Neural cell (in vitro differentiated cells): ENCODE measurements at regions not wholly inside any gene's neighbourhood (a gene's known extent, or its start where the extent isn't known, plus 50 kb on each side); places are given as distances from the start of the nearest gene placed in this dataset.

Source experiments
- H2AFZ ChIP-seq: fragments of 200-600, 300-800 bp; sonication (generic), shearing (Covaris generic); 2 replicates; pipeline ENCODE4 v1.6.0; 2014; ENCODE audit warnings: low read depth, mild to moderate bottlenecking, antibody characterized with exemption, low read length, moderate library complexity
- H3F3A ChIP-seq: fragments of 200-600 bp; shearing (Covaris generic); 2 replicates; pipeline ENCODE4 v1.6.1; 2016; ENCODE audit warnings: mild to moderate bottlenecking, moderate library complexity, mixed read lengths, antibody characterized with exemption, low read length; ENCODE audit not compliant: insufficient read depth, poor library complexity, severe bottlenecking
- H3K27ac ChIP-seq: fragments of 200-600, 300-800 bp; sonication (generic), shearing (Covaris generic); 2 replicates; pipeline ENCODE4 v1.5.1; 2014; ENCODE audit warnings: mild to moderate bottlenecking, low read length, moderate library complexity
- H3K27me3 ChIP-seq: fragments of 300-800, 200-600 bp; sonication (generic), shearing (Covaris generic); 2 replicates; pipeline ENCODE4 v1.6.0; 2014; ENCODE audit warnings: mild to moderate bottlenecking, low read depth, low read length, moderate library complexity; ENCODE audit not compliant: insufficient read depth
- H3K36me3 ChIP-seq: fragments of 300-800, 200-600 bp; sonication (generic), shearing (Covaris generic); 2 replicates; pipeline ENCODE4 v1.5.1; 2014; ENCODE audit warnings: mild to moderate bottlenecking, antibody characterized with exemption, low read length, moderate library complexity; ENCODE audit not compliant: insufficient read depth
- H3K4me2 ChIP-seq: fragments of 300-800, 200-600 bp; sonication (generic), shearing (Covaris generic); 2 replicates; pipeline ENCODE4 v1.6.0; 2014; ENCODE audit warnings: mild to moderate bottlenecking, low read length
- H3K4me3 ChIP-seq: fragments of 300-800, 200-600 bp; sonication (generic), shearing (Covaris generic); 2 replicates; pipeline ENCODE4 v1.5.1; 2014; ENCODE audit warnings: mild to moderate bottlenecking, low read length, moderate library complexity
- H3K79me2 ChIP-seq: fragments of 200-600 bp; shearing (Covaris generic); replicated peaks from 2 replicates; pipeline ENCODE4 v1.6.0; 2014; ENCODE audit warnings: mild to moderate bottlenecking, low read length, moderate library complexity; ENCODE audit not compliant: insufficient read depth
- H3K9ac ChIP-seq: fragments of 300-800, 200-600 bp; sonication (generic), shearing (Covaris generic); 2 replicates; pipeline ENCODE4 v1.6.1; 2016; ENCODE audit warnings: mild to moderate bottlenecking, low read length, mixed read lengths
- H3K9me2 ChIP-seq: fragments of 200-600 bp; shearing (Covaris generic); 2 replicates; pipeline ENCODE4 v1.6.1; 2016; ENCODE audit warnings: mild to moderate bottlenecking, low read length, mixed read lengths; ENCODE audit not compliant: insufficient read depth
- H3K9me3 ChIP-seq: fragments of 200-600, 300-800 bp; sonication (generic), shearing (Covaris generic); 2 replicates; pipeline ENCODE4 v1.6.1; 2016; ENCODE audit warnings: mild to moderate bottlenecking, mixed run types, low read length, moderate library complexity, mixed read lengths
- H4K20me1 ChIP-seq: fragments of 200-600 bp; shearing (Covaris generic); 2 replicates; pipeline ENCODE4 v1.6.1; 2016; ENCODE audit warnings: mild to moderate bottlenecking, mixed run types; ENCODE audit not compliant: insufficient read depth
- EP300 ChIP-seq: fragments of 450-650 bp; conservative IDR thresholded peaks from 2 replicates; pipeline ENCODE4 v1.6.1; 2014; ENCODE audit warnings: antibody characterized with exemption, mild to moderate bottlenecking, moderate library complexity; ENCODE audit not compliant: poor library complexity, severe bottlenecking
- EZH2 ChIP-seq: fragments of 200-600, 300-800 bp; shearing (Covaris generic), sonication (generic); IDR thresholded peaks from 2 replicates; pipeline ENCODE4 v1.6.1; 2014; ENCODE audit warnings: antibody characterized with exemption, low read length, borderline replicate concordance, mild to moderate bottlenecking; ENCODE audit not compliant: insufficient read depth, poor library complexity, severe bottlenecking
- MXI1 ChIP-seq: fragments of 450-650 bp; conservative IDR thresholded peaks from 2 replicates; pipeline ENCODE4 v1.6.1; 2014; ENCODE audit warnings: antibody characterized with exemption, mild to moderate bottlenecking; ENCODE audit not compliant: poor library complexity, severe bottlenecking
- POLR2AphosphoS5 ChIP-seq: IDR thresholded peaks from 2 replicates; pipeline ENCODE4 v1.6.1; 2012
- RAD21 ChIP-seq: fragments of 450-650 bp; conservative IDR thresholded peaks from 2 replicates; pipeline ENCODE4 v1.6.1; 2014; ENCODE audit warnings: antibody characterized with exemption, mild to moderate bottlenecking, moderate library complexity
- SMC3 ChIP-seq: fragments of 450-650 bp; conservative IDR thresholded peaks from 2 replicates; pipeline ENCODE4 v1.6.1; 2014; ENCODE audit warnings: antibody characterized with exemption, mild to moderate bottlenecking, moderate library complexity; ENCODE audit not compliant: poor library complexity
- TAF1 ChIP-seq: IDR thresholded peaks from 2 replicates; pipeline ENCODE4 v1.6.1; 2012; ENCODE audit warnings: low read depth
- TF ChIP-seq, protein P1 (sequence below): fragments of 450-650 bp; IDR thresholded peaks from 2 replicates; pipeline ENCODE4 v1.5.1; 2014; ENCODE audit warnings: antibody characterized with exemption, mild to moderate bottlenecking, moderate library complexity; ENCODE audit not compliant: poor library complexity, severe bottlenecking
- TF ChIP-seq, protein P2 (sequence below): IDR thresholded peaks from 2 replicates; pipeline ENCODE4 v1.6.1; 2012; ENCODE audit warnings: borderline replicate concordance

DNA sequence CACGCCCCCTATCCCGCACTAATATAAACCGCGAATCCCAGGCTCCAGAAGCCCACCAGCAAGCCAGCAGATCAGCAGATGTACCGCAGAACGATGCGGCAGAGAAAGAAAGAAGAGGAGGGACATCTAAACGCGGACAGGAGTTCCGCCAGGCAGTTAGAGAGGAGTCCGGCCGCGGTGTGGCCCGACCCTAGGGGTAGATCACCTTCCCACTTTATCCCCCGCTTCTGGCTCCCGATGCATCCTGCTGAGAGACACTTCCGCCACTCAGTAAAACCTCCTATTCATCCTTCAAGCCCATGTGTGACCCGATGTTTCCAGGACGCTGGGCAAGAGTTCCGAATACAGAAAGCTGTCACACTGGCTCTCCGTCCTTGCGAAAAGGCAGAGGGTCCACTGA, 1046.8 kb downstream of the SLITRK5 start:
- TF ChIP-seq TAF1 (no peak), EP300 (no peak), POLR2AphosphoS5 (no peak), EZH2 (no peak), RAD21 (no peak), MXI1 (no peak), SMC3 (no peak)
- TF ChIP-seq, protein P1, sequence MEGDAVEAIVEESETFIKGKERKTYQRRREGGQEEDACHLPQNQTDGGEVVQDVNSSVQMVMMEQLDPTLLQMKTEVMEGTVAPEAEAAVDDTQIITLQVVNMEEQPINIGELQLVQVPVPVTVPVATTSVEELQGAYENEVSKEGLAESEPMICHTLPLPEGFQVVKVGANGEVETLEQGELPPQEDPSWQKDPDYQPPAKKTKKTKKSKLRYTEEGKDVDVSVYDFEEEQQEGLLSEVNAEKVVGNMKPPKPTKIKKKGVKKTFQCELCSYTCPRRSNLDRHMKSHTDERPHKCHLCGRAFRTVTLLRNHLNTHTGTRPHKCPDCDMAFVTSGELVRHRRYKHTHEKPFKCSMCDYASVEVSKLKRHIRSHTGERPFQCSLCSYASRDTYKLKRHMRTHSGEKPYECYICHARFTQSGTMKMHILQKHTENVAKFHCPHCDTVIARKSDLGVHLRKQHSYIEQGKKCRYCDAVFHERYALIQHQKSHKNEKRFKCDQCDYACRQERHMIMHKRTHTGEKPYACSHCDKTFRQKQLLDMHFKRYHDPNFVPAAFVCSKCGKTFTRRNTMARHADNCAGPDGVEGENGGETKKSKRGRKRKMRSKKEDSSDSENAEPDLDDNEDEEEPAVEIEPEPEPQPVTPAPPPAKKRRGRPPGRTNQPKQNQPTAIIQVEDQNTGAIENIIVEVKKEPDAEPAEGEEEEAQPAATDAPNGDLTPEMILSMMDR = no peak
- TF ChIP-seq, protein P2, sequence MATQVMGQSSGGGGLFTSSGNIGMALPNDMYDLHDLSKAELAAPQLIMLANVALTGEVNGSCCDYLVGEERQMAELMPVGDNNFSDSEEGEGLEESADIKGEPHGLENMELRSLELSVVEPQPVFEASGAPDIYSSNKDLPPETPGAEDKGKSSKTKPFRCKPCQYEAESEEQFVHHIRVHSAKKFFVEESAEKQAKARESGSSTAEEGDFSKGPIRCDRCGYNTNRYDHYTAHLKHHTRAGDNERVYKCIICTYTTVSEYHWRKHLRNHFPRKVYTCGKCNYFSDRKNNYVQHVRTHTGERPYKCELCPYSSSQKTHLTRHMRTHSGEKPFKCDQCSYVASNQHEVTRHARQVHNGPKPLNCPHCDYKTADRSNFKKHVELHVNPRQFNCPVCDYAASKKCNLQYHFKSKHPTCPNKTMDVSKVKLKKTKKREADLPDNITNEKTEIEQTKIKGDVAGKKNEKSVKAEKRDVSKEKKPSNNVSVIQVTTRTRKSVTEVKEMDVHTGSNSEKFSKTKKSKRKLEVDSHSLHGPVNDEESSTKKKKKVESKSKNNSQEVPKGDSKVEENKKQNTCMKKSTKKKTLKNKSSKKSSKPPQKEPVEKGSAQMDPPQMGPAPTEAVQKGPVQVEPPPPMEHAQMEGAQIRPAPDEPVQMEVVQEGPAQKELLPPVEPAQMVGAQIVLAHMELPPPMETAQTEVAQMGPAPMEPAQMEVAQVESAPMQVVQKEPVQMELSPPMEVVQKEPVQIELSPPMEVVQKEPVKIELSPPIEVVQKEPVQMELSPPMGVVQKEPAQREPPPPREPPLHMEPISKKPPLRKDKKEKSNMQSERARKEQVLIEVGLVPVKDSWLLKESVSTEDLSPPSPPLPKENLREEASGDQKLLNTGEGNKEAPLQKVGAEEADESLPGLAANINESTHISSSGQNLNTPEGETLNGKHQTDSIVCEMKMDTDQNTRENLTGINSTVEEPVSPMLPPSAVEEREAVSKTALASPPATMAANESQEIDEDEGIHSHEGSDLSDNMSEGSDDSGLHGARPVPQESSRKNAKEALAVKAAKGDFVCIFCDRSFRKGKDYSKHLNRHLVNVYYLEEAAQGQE = no peak

DNA sequence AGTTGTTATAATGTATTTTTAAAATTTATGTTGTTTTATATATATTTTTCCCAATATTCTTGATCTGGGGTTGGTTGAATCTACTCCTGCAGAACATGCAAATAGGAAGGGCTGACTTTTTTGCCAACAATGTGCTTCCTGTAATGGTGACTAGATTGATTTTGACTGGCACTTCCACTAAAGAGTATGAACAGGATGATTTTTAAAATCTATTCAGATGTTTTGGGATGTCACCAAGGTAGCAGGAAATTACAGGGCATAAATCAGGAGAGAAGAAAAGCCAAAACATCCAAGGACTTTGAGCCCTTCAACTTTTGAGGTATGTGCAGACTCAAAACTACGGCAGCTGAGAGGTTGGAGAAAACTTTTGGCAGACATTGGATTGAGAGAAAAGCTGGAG, 1047.6 kb downstream of the SLITRK5 start:
- Histone ChIP-seq H3K4me3 (no peak overlapping the region), H3K9ac (no peak overlapping the region), H3K27ac (no peak overlapping the region), H3K36me3 (no peaks in the 10 kb centered on the region), H3K27me3 (no peaks in the 10 kb centered on the region), H4K20me1 (no peaks in the 10 kb centered on the region), H3K79me2 (no peaks in the 10 kb centered on the region), H2AFZ (no peak overlapping the region), H3K9me3 (no peaks in the 10 kb centered on the region), H3K4me2 (no peak overlapping the region), H3K9me2 (no peaks in the 10 kb centered on the region), H3F3A (no peaks in the 10 kb centered on the region)
- TF ChIP-seq, protein P2 = no peak
- TF ChIP-seq POLR2AphosphoS5 = no peak
- no peak for TF ChIP-seq SMC3

More for the DNA sequence above, 1046.8 kb downstream of the SLITRK5 start:
- Histone ChIP-seq H3K27ac (no peak overlapping the region), H3K79me2 (no peaks in the 10 kb centered on the region), H3K9me3 (no peaks in the 10 kb centered on the region), H3K9ac (no peak overlapping the region), H3F3A (no peaks in the 10 kb centered on the region), H3K27me3 (no peaks in the 10 kb centered on the region), H3K36me3 (no peaks in the 10 kb centered on the region), H4K20me1 (no peaks in the 10 kb centered on the region), H3K4me2 (no peak overlapping the region), H3K4me3 (no peak overlapping the region), H2AFZ (no peak overlapping the region), H3K9me2 (no peaks in the 10 kb centered on the region)
